ENCODE measurements at regions not wholly inside any gene's neighbourhood (a gene's known extent, or its start where the extent isn't known, plus 50 kb on each side); places are given as distances from the start of the nearest gene placed in this dataset.

- TF ChIP-seq EZH2 (IDR thresholded peaks at IDR 0.05; ENCODE audit: insufficient read depth, poor library complexity, severe bottlenecking) (no peak), EZH2phosphoT487 (IDR thresholded peaks at IDR 0.05; ENCODE audit: insufficient read depth, low read depth) (no peak)
These were observed 163.5 kb upstream of the FBXO11 start for GRCh38 chr2:48069769-48070168.

Measured in GM23248 (cell line).